HCT116 (cell line): ENCODE measurements at regions not wholly inside any gene's neighbourhood (a gene's known extent, or its start where the extent isn't known, plus 50 kb on each side); places are given as distances from the start of the nearest gene placed in this dataset.

Source experiments
- CTCF ChIP-seq, 3 experiments: fragments of 200-600 bp in 1 of 3; sonication (generic) in 1 of 3; IDR thresholded peaks in 2 of 3; conservative IDR thresholded peaks in 1 of 3; 2 replicates each; pipeline ENCODE4 v1.5.1; 2012 to 2017; ENCODE audit warnings: low read depth in 2 of 3, low read length in 2 of 3, antibody characterized with exemption in 1 of 3, borderline replicate concordance in 1 of 3, control low read depth in 1 of 3, mild to moderate bottlenecking in 1 of 3, mixed read lengths in 1 of 3, mixed run types in 1 of 3, moderate library complexity in 1 of 3; ENCODE audit not compliant: insufficient read depth in 1 of 3
- ELF1 ChIP-seq: IDR thresholded peaks from 2 replicates; pipeline ENCODE4 v1.6.1; 2012; ENCODE audit warnings: low read depth, borderline replicate concordance
- EZH2 ChIP-seq: fragments of 200-600 bp; sonication (generic); IDR thresholded peaks from 2 replicates; pipeline ENCODE4 v1.6.1; 2017; ENCODE audit warnings: antibody characterized with exemption, mixed run types
- JUND ChIP-seq: IDR thresholded peaks from 2 replicates; pipeline ENCODE4 v1.6.1; 2012
- POLR2AphosphoS5 ChIP-seq: IDR thresholded peaks from 2 replicates; pipeline ENCODE4 v1.6.1; 2011; ENCODE audit warnings: mild to moderate bottlenecking, low read depth, low read length, moderate library complexity
- RAD21 ChIP-seq: IDR thresholded peaks from 2 replicates; pipeline ENCODE4 v1.6.1; 2012; ENCODE audit warnings: low read depth, mild to moderate bottlenecking
- SIN3A ChIP-seq: IDR thresholded peaks from 2 replicates; pipeline ENCODE4 v1.6.1; 2012; ENCODE audit warnings: low read depth
- TCF7L2 ChIP-seq: IDR thresholded peaks from 2 replicates; pipeline ENCODE4 v1.7.0; 2011; ENCODE audit warnings: borderline replicate concordance, inconsistent platforms; ENCODE audit not compliant: insufficient read depth, insufficient read length; ENCODE audit errors: extremely low read depth
- TF ChIP-seq, protein P1 (sequence below): IDR thresholded peaks from 2 replicates; pipeline ENCODE4 v1.6.1; 2011; ENCODE audit warnings: mild to moderate bottlenecking, low read length, moderate library complexity; ENCODE audit not compliant: insufficient replicate concordance; ENCODE audit errors: extremely low read depth
- TF ChIP-seq, protein P2 (sequence below): IDR thresholded peaks from 2 replicates; pipeline ENCODE4 v1.6.1; 2012

- TF ChIP-seq CTCF (IDR thresholded peaks at IDR 0.05 in 2 of 3, conservative IDR thresholded peaks at IDR 0.05 in 1 of 3; ENCODE audit: borderline replicate concordance in 1 of 3, insufficient read depth in 1 of 3, low read depth in 2 of 3, low read length in 2 of 3), result no peak
- TF ChIP-seq POLR2AphosphoS5, result no peak
- TF ChIP-seq TCF7L2, result no peak
- TF ChIP-seq EZH2, result no peak
- TF ChIP-seq RAD21, result no peak
- TF ChIP-seq, protein P1, sequence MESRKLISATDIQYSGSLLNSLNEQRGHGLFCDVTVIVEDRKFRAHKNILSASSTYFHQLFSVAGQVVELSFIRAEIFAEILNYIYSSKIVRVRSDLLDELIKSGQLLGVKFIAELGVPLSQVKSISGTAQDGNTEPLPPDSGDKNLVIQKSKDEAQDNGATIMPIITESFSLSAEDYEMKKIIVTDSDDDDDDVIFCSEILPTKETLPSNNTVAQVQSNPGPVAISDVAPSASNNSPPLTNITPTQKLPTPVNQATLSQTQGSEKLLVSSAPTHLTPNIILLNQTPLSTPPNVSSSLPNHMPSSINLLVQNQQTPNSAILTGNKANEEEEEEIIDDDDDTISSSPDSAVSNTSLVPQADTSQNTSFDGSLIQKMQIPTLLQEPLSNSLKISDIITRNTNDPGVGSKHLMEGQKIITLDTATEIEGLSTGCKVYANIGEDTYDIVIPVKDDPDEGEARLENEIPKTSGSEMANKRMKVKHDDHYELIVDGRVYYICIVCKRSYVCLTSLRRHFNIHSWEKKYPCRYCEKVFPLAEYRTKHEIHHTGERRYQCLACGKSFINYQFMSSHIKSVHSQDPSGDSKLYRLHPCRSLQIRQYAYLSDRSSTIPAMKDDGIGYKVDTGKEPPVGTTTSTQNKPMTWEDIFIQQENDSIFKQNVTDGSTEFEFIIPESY, result no peak
- TF ChIP-seq JUND, result no peak
- TF ChIP-seq ELF1, result no peak
- no peak for TF ChIP-seq SIN3A
- TF ChIP-seq, protein P2, sequence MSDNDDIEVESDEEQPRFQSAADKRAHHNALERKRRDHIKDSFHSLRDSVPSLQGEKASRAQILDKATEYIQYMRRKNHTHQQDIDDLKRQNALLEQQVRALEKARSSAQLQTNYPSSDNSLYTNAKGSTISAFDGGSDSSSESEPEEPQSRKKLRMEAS, result no peak
These were observed 215.8 kb upstream of the CNTN6 start for GRCh38 chr3:877001-877400.
